WERI-Rb-1 (cell line): ENCODE measurements at regions not wholly inside any gene's neighbourhood (a gene's known extent, or its start where the extent isn't known, plus 50 kb on each side); places are given as distances from the start of the nearest gene placed in this dataset.

Source experiments
- DNase-seq: peaks from one replicate; pipeline ENCODE4 v3.0.0-alpha.2; 2020
- H3K27ac ChIP-seq: fragments of 250-450 bp; sonication (Bioruptor Pico); 2 replicates; pipeline ENCODE4 v1.5.1; 2020; ENCODE audit warnings: mild to moderate bottlenecking, moderate library complexity
- H3K27me3 ChIP-seq: fragments of 250-450 bp; sonication (Bioruptor Pico); 2 replicates; pipeline ENCODE4 v1.5.1; 2021; ENCODE audit warnings: mild to moderate bottlenecking, low read depth, moderate library complexity; ENCODE audit not compliant: insufficient read depth, severe bottlenecking
- H3K36me3 ChIP-seq: fragments of 250-450 bp; sonication (Bioruptor Pico); 2 replicates; pipeline ENCODE4 v1.5.1; 2020; ENCODE audit warnings: mild to moderate bottlenecking, moderate library complexity
- H3K4me3 ChIP-seq: 2 replicates; pipeline ENCODE4 v1.5.1; 2011; ENCODE audit warnings: low read depth, mild to moderate bottlenecking, control low read depth, low read length
- H3K9me3 ChIP-seq: fragments of 250-450 bp; sonication (Bioruptor Pico); 2 replicates; pipeline ENCODE4 v1.5.1; 2021; ENCODE audit warnings: mild to moderate bottlenecking, moderate library complexity; ENCODE audit not compliant: severe bottlenecking
- TF ChIP-seq, protein P1 (sequence below): IDR thresholded peaks from 2 replicates; pipeline ENCODE4 v1.5.1; 2011; ENCODE audit warnings: low read depth, mild to moderate bottlenecking, control low read depth, inconsistent platforms, low read length

DNA sequence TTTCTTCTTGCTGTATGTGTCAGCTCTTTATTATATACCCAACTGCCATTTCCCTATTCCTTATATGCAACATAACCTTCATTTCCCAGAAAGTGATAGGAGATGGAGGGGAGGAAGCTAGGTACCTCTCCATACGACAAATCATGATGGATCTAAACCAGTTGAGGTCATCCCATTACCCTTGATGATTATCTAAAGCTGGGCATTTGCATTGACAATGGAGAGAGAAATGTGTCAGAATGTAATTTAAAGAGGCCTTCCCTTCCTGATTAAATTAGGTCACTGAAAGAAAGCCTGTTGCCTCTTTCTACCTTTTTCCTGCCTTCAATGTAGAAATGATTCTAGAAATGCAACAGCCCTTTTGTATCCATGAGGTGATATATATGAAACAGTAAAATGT is 81.9 kb downstream of the SUCNR1 start:
- TF ChIP-seq, protein P1, sequence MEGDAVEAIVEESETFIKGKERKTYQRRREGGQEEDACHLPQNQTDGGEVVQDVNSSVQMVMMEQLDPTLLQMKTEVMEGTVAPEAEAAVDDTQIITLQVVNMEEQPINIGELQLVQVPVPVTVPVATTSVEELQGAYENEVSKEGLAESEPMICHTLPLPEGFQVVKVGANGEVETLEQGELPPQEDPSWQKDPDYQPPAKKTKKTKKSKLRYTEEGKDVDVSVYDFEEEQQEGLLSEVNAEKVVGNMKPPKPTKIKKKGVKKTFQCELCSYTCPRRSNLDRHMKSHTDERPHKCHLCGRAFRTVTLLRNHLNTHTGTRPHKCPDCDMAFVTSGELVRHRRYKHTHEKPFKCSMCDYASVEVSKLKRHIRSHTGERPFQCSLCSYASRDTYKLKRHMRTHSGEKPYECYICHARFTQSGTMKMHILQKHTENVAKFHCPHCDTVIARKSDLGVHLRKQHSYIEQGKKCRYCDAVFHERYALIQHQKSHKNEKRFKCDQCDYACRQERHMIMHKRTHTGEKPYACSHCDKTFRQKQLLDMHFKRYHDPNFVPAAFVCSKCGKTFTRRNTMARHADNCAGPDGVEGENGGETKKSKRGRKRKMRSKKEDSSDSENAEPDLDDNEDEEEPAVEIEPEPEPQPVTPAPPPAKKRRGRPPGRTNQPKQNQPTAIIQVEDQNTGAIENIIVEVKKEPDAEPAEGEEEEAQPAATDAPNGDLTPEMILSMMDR: no peak

DNA sequence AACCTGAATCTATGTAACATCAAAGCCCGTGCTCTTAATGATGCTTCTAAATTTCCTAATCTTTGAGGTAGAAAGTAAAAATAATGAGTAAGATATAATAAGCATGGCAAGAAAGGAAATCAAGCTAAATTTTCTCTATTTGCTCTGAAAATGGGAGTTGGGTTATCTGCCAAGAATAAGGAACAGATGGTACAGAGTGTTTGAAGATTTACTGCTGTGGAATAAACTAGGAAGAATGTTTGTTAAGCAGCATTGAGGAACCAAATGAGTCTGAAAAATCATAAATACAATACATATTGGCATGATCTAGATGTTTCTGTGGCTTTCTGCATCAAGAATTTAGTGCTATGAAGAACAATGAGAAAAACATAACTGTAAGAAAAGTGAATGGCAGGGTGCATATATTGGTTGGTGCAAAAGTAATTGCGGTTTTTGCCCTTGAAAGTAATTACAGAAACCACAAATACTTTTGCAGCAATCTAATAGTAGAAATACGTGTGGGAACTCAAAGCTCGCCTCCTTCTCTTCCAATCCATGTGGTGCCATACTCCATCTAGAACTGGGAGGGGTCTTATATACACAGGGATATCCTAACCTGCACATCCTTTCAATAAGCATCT is 87.6 kb downstream of the SUCNR1 start:
- no peaks in the 10 kb centered on the region for H3K9me3 ChIP-seq
- peaks cover 22% of the 10 kb centered on the region for H3K27me3 ChIP-seq
- TF ChIP-seq, protein P1: no peak
- H3K36me3 ChIP-seq: no peaks in the 10 kb centered on the region
- DNase-seq: no peak
- no peak overlapping the region for H3K4me3 ChIP-seq
- H3K27ac ChIP-seq: no peak overlapping the region

More for the DNA sequence above, 81.9 kb downstream of the SUCNR1 start:
- Histone ChIP-seq H3K36me3 (no peaks in the 10 kb centered on the region), H3K9me3 (no peaks in the 10 kb centered on the region), H3K27me3 (peaks cover 34% of the 10 kb centered on the region), H3K4me3 (no peak overlapping the region), H3K27ac (no peak overlapping the region)
- DNase-seq: no peak

DNA sequence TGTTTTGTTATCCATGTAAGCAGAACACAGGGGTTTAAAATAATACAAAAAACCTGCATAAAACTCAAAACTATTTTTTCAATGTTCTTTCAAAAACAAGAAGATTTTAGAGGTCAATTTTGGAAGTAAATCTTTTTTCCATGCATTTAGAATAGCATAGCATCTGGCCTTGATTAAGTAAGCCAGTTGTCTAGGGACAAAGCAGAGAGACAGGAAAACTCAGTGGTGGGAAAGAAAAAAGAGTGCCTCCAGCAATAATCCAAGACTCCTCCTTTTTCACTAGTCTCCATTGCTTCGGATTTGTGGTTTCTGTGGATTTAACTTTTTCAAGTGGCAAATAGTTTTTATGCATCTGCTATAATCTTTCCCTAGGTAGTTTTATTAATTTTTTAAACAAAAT is 88.9 kb downstream of the SUCNR1 start:
- TF ChIP-seq, protein P1: no peak
- Histone ChIP-seq H3K27ac (no peak overlapping the region), H3K27me3 (peaks cover 22% of the 10 kb centered on the region), H3K4me3 (no peak overlapping the region), H3K36me3 (no peaks in the 10 kb centered on the region), H3K9me3 (no peaks in the 10 kb centered on the region)
- DNase-seq: no peak

DNA sequence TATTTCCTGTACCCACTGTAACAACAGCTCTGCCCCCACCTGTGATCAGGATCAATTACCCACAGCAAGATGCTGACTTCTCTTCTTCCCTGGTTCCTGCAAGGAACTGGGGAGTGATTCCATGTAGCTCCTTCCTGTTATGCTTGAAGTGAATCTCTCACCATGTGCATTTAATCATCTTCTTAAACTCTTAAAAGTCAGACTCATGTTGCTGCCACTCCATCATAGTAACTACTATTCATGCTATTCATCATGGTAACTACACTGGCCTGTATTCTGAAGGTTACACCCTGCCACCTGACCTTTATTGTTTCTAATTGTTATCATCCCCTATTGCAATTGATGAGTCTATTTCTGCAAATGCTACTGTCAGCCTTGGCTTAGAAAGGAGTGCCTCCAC is 89.5 kb downstream of the SUCNR1 start:
- H3K36me3 ChIP-seq: no peaks in the 10 kb centered on the region
- H3K4me3 ChIP-seq: no peak overlapping the region
- no peak overlapping the region for H3K27ac ChIP-seq
- TF ChIP-seq, protein P1: no peak
- no peak for DNase-seq
- H3K9me3 ChIP-seq: no peaks in the 10 kb centered on the region
- peaks cover 22% of the 10 kb centered on the region for H3K27me3 ChIP-seq

DNA sequence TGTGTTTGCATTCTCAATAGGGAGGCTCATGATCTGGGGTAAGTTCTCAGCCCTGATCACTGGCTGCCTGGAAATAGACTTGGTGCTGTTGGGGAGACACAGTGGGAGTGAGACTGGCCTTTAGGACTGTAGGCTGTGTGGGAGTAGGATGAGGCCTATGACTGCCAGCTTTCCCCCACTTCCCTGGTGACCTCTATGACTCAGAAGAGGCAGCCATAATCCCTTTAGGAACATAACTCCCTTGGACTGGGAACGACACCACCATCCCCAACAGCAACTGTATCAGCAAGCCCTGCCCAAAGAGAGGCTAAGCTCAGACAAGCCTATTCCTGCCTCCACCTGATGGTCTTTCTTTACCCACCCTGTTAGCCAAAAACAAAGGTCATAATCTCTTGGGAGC is 91.3 kb downstream of the SUCNR1 start:
- Histone ChIP-seq H3K27ac (no peak overlapping the region), H3K27me3 (peaks cover 19% of the 10 kb centered on the region), H3K36me3 (no peaks in the 10 kb centered on the region), H3K4me3 (no peak overlapping the region), H3K9me3 (no peaks in the 10 kb centered on the region)
- TF ChIP-seq, protein P1: no peak
- DNase-seq: no peak

DNA sequence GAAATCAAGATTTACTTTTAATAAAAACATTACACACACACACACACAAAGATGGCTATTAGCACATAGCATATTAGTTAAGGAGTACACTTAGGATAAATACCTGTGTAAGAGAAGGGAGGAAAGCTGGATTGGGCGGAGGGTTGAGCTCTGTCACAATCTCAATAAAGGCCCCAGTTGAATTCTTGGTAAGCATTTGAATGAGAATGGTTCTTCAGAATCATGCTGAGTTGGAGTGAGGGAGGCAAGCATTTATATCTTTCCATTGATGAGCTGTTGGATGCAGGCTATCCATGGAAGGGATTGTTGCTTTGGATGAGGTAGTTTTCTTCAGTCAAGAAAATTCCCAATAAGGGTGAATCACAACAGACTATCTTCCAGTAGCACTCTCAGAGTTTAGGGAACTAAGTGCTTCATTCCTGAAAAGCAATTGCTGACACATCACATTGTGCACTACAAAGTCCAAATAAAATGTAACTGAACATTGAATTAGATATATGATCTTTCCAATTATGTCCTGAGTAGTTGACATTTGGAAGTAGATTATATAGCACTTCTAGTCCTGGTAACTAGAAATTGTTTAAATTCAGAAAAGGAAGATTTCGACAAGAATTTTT is 95.7 kb downstream of the SUCNR1 start:
- DNase-seq: no peak
- no peaks in the 10 kb centered on the region for H3K36me3 ChIP-seq
- TF ChIP-seq, protein P1: no peak

More for the DNA sequence above, 95.7 kb downstream of the SUCNR1 start:
- Histone ChIP-seq H3K27ac (no peak overlapping the region), H3K9me3 (no peaks in the 10 kb centered on the region), H3K4me3 (no peak overlapping the region), H3K27me3 (peaks cover 30% of the 10 kb centered on the region)
